ENCODE measurements at regions not wholly inside any gene's neighbourhood (a gene's known extent, or its start where the extent isn't known, plus 50 kb on each side); places are given as distances from the start of the nearest gene placed in this dataset.
A peak's percentile ranks its signal among the peaks of the same experiment; 100 is the strongest.

- no peak for TF ChIP-seq TCF7L2 (IDR thresholded peaks at IDR 0.05; ENCODE audit: low read depth, low read length)
- TF ChIP-seq ZNF232 (CRISPR knock-in tag; IDR thresholded peaks at IDR 0.05; ENCODE audit: borderline replicate concordance), result no peak
- TF ChIP-seq POLR2G (IDR thresholded peaks at IDR 0.05; ENCODE audit: low read depth, low read length), result no peak
- TF ChIP-seq CEBPG (CRISPR knock-in tag; IDR thresholded peaks at IDR 0.05), result peak; percentile 3
- no peak for TF ChIP-seq ZNF747 (CRISPR knock-in tag; IDR thresholded peaks at IDR 0.05; ENCODE audit: borderline replicate concordance)
- TF ChIP-seq DR1 (CRISPR knock-in tag; IDR thresholded peaks at IDR 0.05), result no peak
- TF ChIP-seq ZNF33A (CRISPR knock-in tag; IDR thresholded peaks at IDR 0.05; ENCODE audit: borderline replicate concordance), result no peak
- TF ChIP-seq MAX (IDR thresholded peaks at IDR 0.05), result no peak
- TF ChIP-seq RNF2 (conservative IDR thresholded peaks at IDR 0.05; ENCODE audit: low read depth), result no peak
- TF ChIP-seq TP53 (CRISPR knock-in tag; conservative IDR thresholded peaks at IDR 0.05), result no peak
- TF ChIP-seq GPN1 (CRISPR knock-in tag; IDR thresholded peaks at IDR 0.05; ENCODE audit: borderline replicate concordance), result no peak
- no peak for TF ChIP-seq ZNF431 (CRISPR knock-in tag; IDR thresholded peaks at IDR 0.05; ENCODE audit: borderline replicate concordance, low read depth)
- TF ChIP-seq RBM39 (IDR thresholded peaks at IDR 0.05; ENCODE audit: low read depth, low read length, poor library complexity, severe bottlenecking), result no peak
- TF ChIP-seq GFI1 (CRISPR knock-in tag; IDR thresholded peaks at IDR 0.05; ENCODE audit: borderline replicate concordance), result no peak
- TF ChIP-seq PREB (CRISPR knock-in tag; IDR thresholded peaks at IDR 0.05), result no peak
- no peak for TF ChIP-seq ZNF274 (CRISPR knock-in tag; IDR thresholded peaks at IDR 0.05)
- no peak for TF ChIP-seq AGO1 (IDR thresholded peaks at IDR 0.05; ENCODE audit: low read depth, low read length, poor library complexity, severe bottlenecking)
- TF ChIP-seq HMGA1 (CRISPR knock-in tag; conservative IDR thresholded peaks at IDR 0.05), result no peak
- TF ChIP-seq ARNT2 (CRISPR knock-in tag; IDR thresholded peaks at IDR 0.05; ENCODE audit: low read depth), result 0 out of 2 replicates have a peak, but pooled peaks have one; percentile 45
- TF ChIP-seq MLLT10 (CRISPR knock-in tag; IDR thresholded peaks at IDR 0.05), result no peak
- no peak for TF ChIP-seq NKX3-1 (CRISPR knock-in tag; IDR thresholded peaks at IDR 0.05)
- TF ChIP-seq SP5 (CRISPR knock-in tag; IDR thresholded peaks at IDR 0.05; ENCODE audit: borderline replicate concordance, low read depth), result no peak
- TF ChIP-seq ZMAT5 (CRISPR knock-in tag; IDR thresholded peaks at IDR 0.05; ENCODE audit: borderline replicate concordance, low read depth), result no peak
- no peak for TF ChIP-seq MBNL3 (CRISPR knock-in tag; conservative IDR thresholded peaks at IDR 0.05)
- TF ChIP-seq STAT5B (CRISPR knock-in tag; IDR thresholded peaks at IDR 0.05), result no peak
- no peak for TF ChIP-seq ZNF484 (CRISPR knock-in tag; IDR thresholded peaks at IDR 0.05; ENCODE audit: borderline replicate concordance, low read depth)
- TF ChIP-seq EHMT2 (IDR thresholded peaks at IDR 0.05; ENCODE audit: borderline replicate concordance, low read depth, low read length), result no peak
- no peak for TF ChIP-seq ZSCAN25 (CRISPR knock-in tag; IDR thresholded peaks at IDR 0.05)
- no peak for TF ChIP-seq KLF12 (CRISPR knock-in tag; IDR thresholded peaks at IDR 0.05; ENCODE audit: borderline replicate concordance)
Measured at GRCh38 chr3:27623085-27623753, 98.9 kb downstream of the EOMES start (continued).
